Erythroblast (primary cell): ENCODE measurements at regions not wholly inside any gene's neighbourhood (a gene's known extent, or its start where the extent isn't known, plus 50 kb on each side); places are given as distances from the start of the nearest gene placed in this dataset.

ENCODE experiments used
- GATA1 ChIP-seq: IDR thresholded peaks from 2 replicates; pipeline ENCODE4 v1.6.1; 2011; ENCODE audit warnings: low read depth, mild to moderate bottlenecking, control low read depth, low read length, moderate library complexity
- POLR2A ChIP-seq: IDR thresholded peaks from 2 replicates; pipeline ENCODE4 v1.6.1; 2011; ENCODE audit warnings: mild to moderate bottlenecking, low read length

DNA sequence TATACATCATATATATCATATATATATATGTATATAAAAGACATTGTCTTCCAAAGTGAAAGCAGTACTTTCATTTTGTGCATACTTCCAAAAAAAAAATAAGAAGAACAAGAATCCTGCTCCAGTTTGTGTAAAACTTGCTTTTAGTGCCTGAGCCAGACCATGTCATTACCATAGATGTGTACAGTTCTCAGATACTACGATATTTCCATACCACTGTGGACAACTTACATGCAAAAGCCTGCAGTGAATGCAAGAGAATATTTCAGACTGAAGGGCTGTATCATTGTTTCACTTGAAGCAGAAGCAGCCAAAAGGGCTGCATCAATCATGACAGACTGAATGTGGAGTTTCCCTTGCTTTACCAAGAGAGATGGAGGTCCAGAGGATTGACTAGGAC is 72.6 kb upstream of the CYLC2 start:
- no peak for TF ChIP-seq POLR2A
- TF ChIP-seq GATA1: no peak
